SW 1271 (cell line): ENCODE measurements at regions not wholly inside any gene's neighbourhood (a gene's known extent, or its start where the extent isn't known, plus 50 kb on each side); places are given as distances from the start of the nearest gene placed in this dataset.
A peak's percentile ranks its signal among the peaks of the same experiment; 100 is the strongest.
"Not testable (repeated sequence)": the region's sequence is repeated elsewhere in the genome, so short reads cannot be mapped to it uniquely, and the experiment has no call there.

Experiments
- DNase-seq, 2 experiments: peaks; one replicate each; lab custom pipeline; 2025; lab: John Stamatoyannopoulos, UW

DNA sequence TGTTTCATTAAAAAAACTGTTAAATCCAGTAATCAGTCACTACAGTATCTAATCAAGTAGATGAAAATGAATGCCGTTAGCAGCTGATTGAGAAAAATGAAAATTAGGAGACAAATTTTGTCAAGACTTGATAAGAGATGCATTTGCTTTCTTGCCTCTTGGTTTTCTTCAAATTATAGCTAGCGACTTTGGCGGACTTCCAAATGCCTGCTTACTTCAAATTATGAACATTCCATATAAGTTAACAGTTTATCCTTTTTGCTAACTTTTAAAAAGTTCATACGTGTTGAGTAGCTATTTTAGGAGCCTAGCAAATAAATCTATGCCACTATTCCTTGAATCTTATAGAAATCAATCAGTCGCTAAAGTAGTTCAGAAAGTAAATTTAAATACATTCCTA lies 58.8 kb downstream of the PPP4R3C start:
- DNase-seq, result no peak

DNA sequence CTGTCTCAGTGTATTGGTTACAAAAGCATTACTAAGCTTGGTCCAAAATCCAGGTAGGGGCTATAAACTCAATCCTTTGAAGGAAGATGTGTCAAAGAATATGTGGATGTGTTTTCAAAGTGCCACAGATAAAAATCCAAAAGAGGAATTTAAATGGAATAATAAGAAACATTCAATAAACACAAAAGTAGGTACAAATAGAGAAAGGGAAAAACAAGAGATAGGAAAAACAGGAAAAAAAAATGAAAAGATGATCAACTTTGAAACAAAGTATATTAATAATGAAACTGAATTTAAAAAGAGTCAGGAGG lies 64.0 kb downstream of the PPP4R3C start:
- DNase-seq, result no peak

DNA sequence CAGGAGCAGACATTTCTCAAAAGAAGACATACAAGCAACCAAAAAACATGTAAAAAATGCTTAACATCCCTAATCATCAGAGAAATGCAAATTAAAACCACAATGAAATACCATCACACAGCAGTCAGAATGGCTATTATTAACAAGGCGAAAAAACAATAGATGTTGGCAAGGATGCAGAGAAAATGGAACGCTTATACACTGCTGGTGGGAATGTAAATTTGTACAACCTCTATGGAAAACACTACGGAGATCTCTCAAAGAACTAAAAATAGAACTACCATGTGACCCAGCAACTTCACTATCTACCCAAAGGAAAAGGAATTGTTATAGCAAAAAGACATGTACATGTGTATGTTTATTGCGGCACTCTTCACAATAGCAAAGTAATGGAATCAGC lies 71.5 kb downstream of the PPP4R3C start:
- DNase-seq, result no peak

- DNase-seq, result no peak
Measured at GRCh38 chrX:27381419-27381818, 81.7 kb downstream of the PPP4R3C start.

DNA sequence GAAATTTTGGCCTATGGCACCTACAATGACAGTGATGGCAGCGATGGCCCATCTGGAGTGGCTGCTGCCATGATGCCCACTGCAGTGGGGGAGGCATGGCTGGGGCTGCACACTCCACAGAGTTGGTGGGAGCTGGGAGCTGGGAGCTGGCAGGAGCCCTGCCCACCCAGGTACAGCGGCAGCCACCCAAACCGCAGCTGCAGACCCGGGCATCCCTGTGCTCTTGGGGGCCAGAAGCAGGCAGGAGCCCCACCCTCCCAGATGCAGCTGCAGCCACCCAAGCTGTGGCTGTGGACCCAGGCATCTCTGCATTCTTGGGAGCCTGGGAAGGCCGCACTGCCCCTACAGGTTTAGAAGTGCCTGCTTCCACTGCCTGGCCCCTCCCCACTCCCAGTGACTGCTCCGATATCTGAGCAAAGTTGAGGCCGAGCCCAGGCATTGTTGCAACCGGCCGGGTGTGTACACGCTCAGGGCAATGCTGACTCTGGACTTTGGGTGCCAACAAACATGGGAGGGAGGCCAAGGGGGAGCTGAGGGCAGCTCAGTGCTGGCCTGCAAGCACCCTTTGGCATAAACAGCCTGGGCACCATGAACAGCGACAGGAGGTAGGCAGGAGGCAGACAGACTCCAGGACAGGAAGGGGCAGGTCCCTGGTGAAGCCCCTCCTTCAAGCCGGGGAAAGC lies 82.8 kb downstream of the PPP4R3C start:
- no peak for DNase-seq

DNA sequence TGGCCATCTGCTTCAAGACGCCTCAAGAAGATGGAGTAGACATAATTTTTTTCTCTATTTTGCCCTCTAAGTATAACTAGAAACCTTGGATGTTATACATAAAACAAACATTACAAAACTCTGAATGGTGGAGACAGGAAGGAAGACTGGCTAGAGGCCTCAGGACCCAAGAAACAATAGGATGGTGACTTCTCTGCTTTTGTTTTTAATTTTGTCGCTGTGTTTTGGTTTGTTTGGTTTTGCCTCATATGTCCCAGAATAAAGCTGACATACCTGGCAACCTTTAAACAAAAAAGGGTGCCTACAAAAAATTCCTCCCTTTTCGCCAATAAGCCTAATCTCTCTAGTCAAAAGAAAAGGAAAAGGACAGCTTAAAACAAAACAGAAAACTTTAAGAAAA lies 109.1 kb downstream of the PPP4R3C start:
- DNase-seq, result no peak

DNA sequence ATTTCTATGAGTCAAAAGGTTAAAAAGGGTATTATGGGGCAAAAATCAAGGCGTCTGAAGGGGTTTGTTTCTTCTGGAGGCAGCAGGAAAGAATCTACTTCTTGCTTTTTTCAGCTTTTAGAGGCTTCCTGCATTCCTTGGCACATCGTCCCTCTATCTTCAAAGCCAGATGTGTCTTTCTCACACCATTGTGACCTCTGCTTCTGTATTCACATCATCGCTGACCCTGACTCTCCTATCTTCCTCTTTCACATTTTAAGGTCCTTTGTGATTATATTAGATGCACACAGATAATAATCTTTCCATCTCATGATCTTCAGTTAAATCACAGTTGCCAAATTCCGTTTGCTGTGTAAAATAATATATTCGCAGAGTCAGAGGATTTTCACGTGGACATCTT lies 112.7 kb downstream of the PPP4R3C start:
- DNase-seq, result no peak

DNA sequence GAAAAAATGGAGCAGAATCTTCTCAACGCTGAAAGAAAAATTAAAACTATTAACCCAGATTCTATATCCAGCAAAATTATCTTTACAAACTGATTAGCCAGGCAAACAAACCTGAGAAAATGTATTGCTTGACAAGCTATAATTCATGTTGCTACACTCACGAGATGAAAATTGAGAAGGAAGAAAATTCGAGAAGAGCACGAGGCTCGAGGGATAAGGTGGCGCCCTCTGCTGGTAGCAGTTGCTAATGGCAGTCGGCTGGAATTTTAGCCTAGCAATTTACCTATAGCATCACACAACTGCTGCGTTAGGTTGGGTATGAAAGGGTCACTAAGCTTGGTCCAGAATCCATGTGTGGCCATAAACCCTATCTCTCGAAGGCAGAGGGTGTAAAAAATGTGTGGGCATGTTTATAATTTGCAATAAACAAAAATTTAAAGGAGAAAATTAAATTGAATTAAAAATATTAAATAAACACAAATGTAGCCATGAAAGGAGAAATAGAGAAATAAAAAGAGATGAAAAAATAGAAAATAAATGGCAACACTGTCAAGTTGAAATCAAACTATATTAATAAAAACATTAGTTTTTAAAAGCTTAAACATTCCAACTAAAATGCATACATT lies 126.6 kb downstream of the PPP4R3C start:
- DNase-seq, result peak in 1 of 2 experiments; percentile 0

GRCh38 chrX:27321632-27322031 lies 141.5 kb downstream of the PPP4R3C start:
- DNase-seq, result no peak

- DNase-seq, result no peak
Measured at GRCh38 chrX:27309406-27309805, 153.7 kb downstream of the PPP4R3C start.

DNA sequence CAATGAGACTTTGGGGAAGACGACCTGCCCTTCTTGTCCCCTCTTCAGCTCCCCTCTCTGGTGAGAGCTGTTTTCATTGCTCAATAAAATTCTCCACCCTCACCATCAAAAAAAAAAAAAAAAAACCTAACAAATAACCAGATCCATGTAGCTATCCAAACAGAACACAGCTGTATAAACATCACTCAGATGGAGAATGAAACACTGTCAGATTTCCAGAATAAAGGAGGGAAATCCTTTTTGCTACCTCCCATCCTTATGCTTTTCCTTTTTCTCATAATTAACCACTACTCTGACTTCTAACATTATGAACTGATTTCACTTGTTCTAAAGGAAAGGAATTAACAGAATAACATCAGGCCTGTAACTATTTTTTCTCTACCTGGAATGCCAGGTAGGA lies 155.6 kb downstream of the PPP4R3C start:
- DNase-seq, result no peak

- DNase-seq, result not testable (repeated sequence)
Measured at GRCh38 chrX:27292552-27292951, 170.6 kb downstream of the PPP4R3C start.

GRCh38 chrX:27276751-27277150 lies 186.4 kb downstream of the PPP4R3C start:
- DNase-seq, result no peak

GRCh38 chrX:27254656-27255055 lies 208.5 kb downstream of the PPP4R3C start:
- no peak for DNase-seq

GRCh38 chrX:27251369-27251768 lies 211.8 kb downstream of the PPP4R3C start:
- no peak for DNase-seq

DNA sequence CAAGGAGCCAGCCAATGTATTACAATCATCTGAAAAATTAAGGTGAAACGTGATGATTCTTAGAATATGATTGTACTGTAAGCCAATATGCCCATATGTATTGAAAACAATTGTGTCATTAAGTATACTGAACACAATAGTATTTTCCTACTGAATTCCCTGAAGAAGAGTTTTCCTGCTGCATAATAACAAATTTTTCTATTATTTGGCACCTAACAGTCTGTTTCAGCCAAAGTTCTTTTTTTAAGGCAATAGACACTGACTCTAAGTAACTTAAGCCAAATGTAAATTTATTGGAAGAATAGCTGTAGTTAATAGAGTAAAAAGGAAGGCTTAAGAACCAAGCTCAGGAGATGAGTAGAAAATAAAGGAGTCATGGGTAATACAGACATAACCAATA lies 220.6 kb downstream of the PPP4R3C start:
- DNase-seq, result no peak

DNA sequence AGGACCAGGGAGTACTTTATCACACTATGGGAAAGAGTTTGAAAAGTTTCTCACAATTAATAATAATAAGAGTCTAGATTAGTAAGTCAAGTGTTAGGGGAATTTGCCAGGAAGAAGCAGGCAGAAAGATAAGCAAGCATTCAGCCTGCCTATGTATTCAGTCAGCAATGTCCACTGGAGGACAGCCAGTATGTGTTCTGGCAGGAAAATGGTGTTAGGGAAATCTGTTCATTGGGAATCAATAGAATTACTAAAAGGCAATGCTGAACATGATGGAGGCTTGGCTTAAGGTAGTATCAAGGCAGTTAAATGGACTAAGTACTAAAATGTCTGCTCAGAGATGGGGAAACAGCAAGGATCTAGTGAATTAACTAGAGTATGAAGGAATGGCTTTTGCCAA lies 221.2 kb downstream of the PPP4R3C start:
- no peak for DNase-seq

GRCh38 chrX:27240042-27240441 lies 223.1 kb downstream of the PPP4R3C start:
- not testable (repeated sequence) for DNase-seq

DNA sequence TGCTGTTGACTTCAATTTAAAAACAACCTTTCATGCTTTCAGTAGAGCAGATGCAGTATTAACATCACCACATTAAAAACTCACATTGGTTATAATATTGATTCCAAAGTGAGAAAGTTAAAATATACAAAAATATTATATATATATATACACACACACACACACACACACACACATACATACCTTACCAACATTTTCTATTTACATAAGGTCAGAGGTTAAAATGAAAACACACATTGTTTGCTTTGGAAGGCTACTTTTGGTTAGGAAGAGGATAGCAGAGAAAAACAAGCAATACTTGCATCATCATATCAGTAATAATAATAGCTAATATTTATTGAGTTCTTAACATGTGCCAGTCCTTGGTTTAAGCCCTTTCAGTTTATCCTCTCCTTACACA lies 226.5 kb downstream of the PPP4R3C start:
- DNase-seq, result no peak

- no peak for DNase-seq
Measured at GRCh38 chrX:27229721-27230120, 233.4 kb downstream of the PPP4R3C start.

DNA sequence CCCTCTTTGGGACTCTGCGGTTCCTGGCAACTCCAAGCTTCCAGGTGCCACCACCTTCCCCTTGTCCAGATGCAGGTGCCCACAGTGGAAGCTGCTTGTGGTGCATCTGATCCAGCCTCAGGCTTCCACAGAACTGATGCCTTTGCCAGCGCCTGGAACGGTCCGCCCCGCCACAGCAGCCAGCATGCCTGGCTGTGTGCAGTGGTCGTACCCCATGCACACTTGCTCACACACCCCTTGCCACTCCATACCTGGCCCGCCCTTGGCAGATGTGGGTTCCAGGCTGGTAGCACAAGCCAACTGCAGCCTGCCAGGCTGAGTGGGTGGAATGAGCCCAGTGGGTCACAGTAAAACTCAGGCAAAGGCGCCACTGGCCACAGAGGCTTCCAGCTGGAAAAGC lies 240.5 kb downstream of the PPP4R3C start:
- no peak for DNase-seq

DNA sequence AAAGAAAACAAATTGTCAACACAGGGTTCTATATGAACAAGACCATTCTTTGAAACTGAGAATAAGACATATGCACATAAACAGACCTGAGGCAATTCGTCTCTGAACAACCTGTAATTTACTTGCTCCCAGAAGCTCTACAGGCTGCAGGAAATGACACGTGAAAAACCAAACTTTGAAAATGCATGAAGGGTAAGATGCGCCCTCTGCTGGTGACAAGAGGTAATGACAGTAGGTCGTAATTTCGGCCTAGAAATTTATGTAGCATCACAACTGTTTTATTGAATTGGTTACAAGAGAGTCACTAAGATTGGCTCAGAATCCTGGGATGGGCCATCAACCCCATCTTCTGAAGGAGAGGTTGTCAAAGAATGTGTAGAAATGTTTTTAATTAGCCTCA lies 276.5 kb downstream of the PPP4R3C start:
- peak in 1 of 2 experiments; percentile 31 for DNase-seq

GRCh38 chrX:27163236-27163635 lies 299.9 kb downstream of the PPP4R3C start:
- DNase-seq, result no peak

DNA sequence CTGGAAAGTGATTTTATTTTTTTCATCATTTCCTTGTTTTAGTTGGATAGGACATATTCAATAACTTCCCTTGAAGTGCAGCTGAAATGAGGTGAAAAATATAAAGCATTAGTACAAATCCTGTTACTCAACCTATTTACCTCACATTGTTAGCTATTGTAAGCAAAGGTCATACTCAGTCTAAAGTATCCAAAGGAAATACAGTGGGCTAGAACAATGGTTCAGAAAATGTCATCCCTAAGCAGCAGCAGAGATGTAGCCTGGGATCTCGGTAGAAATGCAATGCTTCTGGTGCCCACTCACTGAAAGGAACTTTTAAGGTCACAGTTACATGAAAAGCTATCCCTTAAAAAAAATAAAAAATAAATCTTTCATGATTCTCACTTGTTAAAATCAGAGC lies 300.6 kb downstream of the PPP4R3C start:
- DNase-seq, result no peak
